ENCODE measurements at regions not wholly inside any gene's neighbourhood (a gene's known extent, or its start where the extent isn't known, plus 50 kb on each side); places are given as distances from the start of the nearest gene placed in this dataset.

DNA sequence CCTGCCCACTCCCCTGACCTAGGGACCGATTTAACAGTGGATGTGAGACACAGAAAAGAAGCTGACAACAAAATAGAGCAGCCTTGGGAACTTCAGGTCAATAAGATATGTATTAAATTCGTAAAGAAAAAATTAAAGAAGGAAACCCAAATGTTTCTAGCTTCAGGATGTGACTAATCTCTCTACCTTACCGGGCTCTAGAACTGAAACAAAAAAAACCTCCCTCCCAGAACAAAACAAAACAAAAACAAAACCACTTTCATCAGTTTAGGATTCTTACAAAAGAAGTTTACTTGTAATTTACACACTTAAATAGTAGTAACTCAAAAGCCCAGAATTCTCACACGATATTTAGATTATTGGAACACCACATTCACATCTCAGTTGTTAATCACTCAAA, 185.8 kb upstream of the RPS6KA3 start:
- no peaks in the 10 kb centered on the region for H3K36me3 ChIP-seq (ENCODE audit: control insufficient read depth in 2 of 2, insufficient read depth in 1 of 2, low read length in 2 of 2)
- TF ChIP-seq BCL6B (tag by site-specific recombination; IDR thresholded peaks at IDR 0.05): no peak
- TF ChIP-seq ZNF426 (tag by site-specific recombination; IDR thresholded peaks at IDR 0.05): no peak
- TF ChIP-seq ZBTB17 (tag by site-specific recombination; IDR thresholded peaks at IDR 0.05): no peak
- TF ChIP-seq ZNF600 (tag by site-specific recombination; IDR thresholded peaks at IDR 0.05): no peak
- TF ChIP-seq HIC1 (tag by site-specific recombination; IDR thresholded peaks at IDR 0.05): no peak
- TF ChIP-seq IKZF3 (tag by site-specific recombination; IDR thresholded peaks at IDR 0.05): no peak
- TF ChIP-seq PRDM1 (tag by site-specific recombination; IDR thresholded peaks at IDR 0.05): no peak
- TF ChIP-seq, protein P1, sequence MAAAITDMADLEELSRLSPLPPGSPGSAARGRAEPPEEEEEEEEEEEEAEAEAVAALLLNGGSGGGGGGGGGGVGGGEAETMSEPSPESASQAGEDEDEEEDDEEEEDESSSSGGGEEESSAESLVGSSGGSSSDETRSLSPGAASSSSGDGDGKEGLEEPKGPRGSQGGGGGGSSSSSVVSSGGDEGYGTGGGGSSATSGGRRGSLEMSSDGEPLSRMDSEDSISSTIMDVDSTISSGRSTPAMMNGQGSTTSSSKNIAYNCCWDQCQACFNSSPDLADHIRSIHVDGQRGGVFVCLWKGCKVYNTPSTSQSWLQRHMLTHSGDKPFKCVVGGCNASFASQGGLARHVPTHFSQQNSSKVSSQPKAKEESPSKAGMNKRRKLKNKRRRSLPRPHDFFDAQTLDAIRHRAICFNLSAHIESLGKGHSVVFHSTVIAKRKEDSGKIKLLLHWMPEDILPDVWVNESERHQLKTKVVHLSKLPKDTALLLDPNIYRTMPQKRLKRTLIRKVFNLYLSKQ (tag by site-specific recombination; IDR thresholded peaks at IDR 0.05; ENCODE audit: borderline replicate concordance): no peak
- TF ChIP-seq ZBTB21 (tag by site-specific recombination; IDR thresholded peaks at IDR 0.05): no peak
- CTCF ChIA-PET: interaction anchor here (1.5 kb wide), 1 partner anchor 10 kb away, joined by 5 read pairs; no protein-coding TSS in a partner anchor
- H3K9me3 ChIP-seq (ENCODE audit: control insufficient read depth, insufficient read depth, low read depth, low read length): no peaks in the 10 kb centered on the region
- no peaks in the 10 kb centered on the region for H3K4me1 ChIP-seq (ENCODE audit: control insufficient read depth, insufficient read depth, low read length)
- POLR2A ChIA-PET: no interaction called here
- H3K27ac ChIP-seq (ENCODE audit: extremely low read depth, low read depth, low read length): no peak overlapping the region
- no peak overlapping the region for H3K4me3 ChIP-seq (ENCODE audit: low read depth, low read length)

- H3K4me3 ChIP-seq (ENCODE audit: low read depth, low read length): no peak overlapping the region
- TF ChIP-seq SP2 (tag by site-specific recombination; IDR thresholded peaks at IDR 0.05): no peak
- no peak for TF ChIP-seq HOXC10 (CRISPR knock-in tag; IDR thresholded peaks at IDR 0.05)
- TF ChIP-seq KLF16 (tag by site-specific recombination; IDR thresholded peaks at IDR 0.05): no peak
- no peak for TF ChIP-seq ZNF423 (tag by site-specific recombination; IDR thresholded peaks at IDR 0.05)
- TF ChIP-seq GLIS1 (tag by site-specific recombination; IDR thresholded peaks at IDR 0.05): no peak
- no peak for TF ChIP-seq ZNF114 (tag by site-specific recombination; IDR thresholded peaks at IDR 0.05)
- no peak for TF ChIP-seq SETDB1 (IDR thresholded peaks at IDR 0.05; ENCODE audit: insufficient read length, low read length)
- TF ChIP-seq, protein P2, sequence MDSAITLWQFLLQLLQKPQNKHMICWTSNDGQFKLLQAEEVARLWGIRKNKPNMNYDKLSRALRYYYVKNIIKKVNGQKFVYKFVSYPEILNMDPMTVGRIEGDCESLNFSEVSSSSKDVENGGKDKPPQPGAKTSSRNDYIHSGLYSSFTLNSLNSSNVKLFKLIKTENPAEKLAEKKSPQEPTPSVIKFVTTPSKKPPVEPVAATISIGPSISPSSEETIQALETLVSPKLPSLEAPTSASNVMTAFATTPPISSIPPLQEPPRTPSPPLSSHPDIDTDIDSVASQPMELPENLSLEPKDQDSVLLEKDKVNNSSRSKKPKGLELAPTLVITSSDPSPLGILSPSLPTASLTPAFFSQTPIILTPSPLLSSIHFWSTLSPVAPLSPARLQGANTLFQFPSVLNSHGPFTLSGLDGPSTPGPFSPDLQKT (IDR thresholded peaks at IDR 0.05; ENCODE audit: borderline replicate concordance, low read depth, low read length): no peak
- no peak for TF ChIP-seq ZNF2 (tag by site-specific recombination; IDR thresholded peaks at IDR 0.05)
- TF ChIP-seq ZNF138 (tag by site-specific recombination; IDR thresholded peaks at IDR 0.05; ENCODE audit: borderline replicate concordance): no peak
- TF ChIP-seq, protein P1 (tag by site-specific recombination; IDR thresholded peaks at IDR 0.05; ENCODE audit: borderline replicate concordance): no peak
- TF ChIP-seq, protein P3, sequence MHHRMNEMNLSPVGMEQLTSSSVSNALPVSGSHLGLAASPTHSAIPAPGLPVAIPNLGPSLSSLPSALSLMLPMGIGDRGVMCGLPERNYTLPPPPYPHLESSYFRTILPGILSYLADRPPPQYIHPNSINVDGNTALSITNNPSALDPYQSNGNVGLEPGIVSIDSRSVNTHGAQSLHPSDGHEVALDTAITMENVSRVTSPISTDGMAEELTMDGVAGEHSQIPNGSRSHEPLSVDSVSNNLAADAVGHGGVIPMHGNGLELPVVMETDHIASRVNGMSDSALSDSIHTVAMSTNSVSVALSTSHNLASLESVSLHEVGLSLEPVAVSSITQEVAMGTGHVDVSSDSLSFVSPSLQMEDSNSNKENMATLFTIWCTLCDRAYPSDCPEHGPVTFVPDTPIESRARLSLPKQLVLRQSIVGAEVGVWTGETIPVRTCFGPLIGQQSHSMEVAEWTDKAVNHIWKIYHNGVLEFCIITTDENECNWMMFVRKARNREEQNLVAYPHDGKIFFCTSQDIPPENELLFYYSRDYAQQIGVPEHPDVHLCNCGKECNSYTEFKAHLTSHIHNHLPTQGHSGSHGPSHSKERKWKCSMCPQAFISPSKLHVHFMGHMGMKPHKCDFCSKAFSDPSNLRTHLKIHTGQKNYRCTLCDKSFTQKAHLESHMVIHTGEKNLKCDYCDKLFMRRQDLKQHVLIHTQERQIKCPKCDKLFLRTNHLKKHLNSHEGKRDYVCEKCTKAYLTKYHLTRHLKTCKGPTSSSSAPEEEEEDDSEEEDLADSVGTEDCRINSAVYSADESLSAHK (tag by site-specific recombination; IDR thresholded peaks at IDR 0.05): no peak
- TF ChIP-seq ZNF354C (tag by site-specific recombination; IDR thresholded peaks at IDR 0.05; ENCODE audit: borderline replicate concordance, low read depth): no peak
- no peak for TF ChIP-seq ZNF350 (tag by site-specific recombination; IDR thresholded peaks at IDR 0.05)
- no peak for TF ChIP-seq ZBTB44 (tag by site-specific recombination; IDR thresholded peaks at IDR 0.05)
- TF ChIP-seq ZNF174 (tag by site-specific recombination; IDR thresholded peaks at IDR 0.05): no peak
- H3K4me1 ChIP-seq (ENCODE audit: control insufficient read depth, insufficient read depth, low read length): no peaks in the 10 kb centered on the region
- POLR2A ChIA-PET: no interaction called here
- no peaks in the 10 kb centered on the region for H3K36me3 ChIP-seq (ENCODE audit: control insufficient read depth in 2 of 2, insufficient read depth in 1 of 2, low read length in 2 of 2)
- CTCF ChIA-PET: interaction anchor here (1.5 kb wide), 1 partner anchor 9 kb away, joined by 5 read pairs; no protein-coding TSS in a partner anchor
- no peak overlapping the region for H3K27ac ChIP-seq (ENCODE audit: extremely low read depth, low read depth, low read length)
- H3K9me3 ChIP-seq (ENCODE audit: control insufficient read depth, insufficient read depth, low read depth, low read length): no peaks in the 10 kb centered on the region
These were observed 185.2 kb upstream of the RPS6KA3 start for GRCh38 chrX:20451929-20452328.
